Nephron progenitor cell (in vitro differentiated cells): ENCODE measurements at regions not wholly inside any gene's neighbourhood (a gene's known extent, or its start where the extent isn't known, plus 50 kb on each side); places are given as distances from the start of the nearest gene placed in this dataset.

Source experiments
- DNase-seq: peaks from one replicate; pipeline ENCODE4 v3.0.0; 2021
- H3K27ac Mint-ChIP-seq: 2 replicates; pipeline ENCODE4 v1.8.0; 2021; ENCODE audit warnings: mild to moderate bottlenecking, moderate library complexity, mixed read lengths
- H3K27me3 Mint-ChIP-seq: 2 replicates; pipeline ENCODE4 v1.8.0; 2021; ENCODE audit warnings: mild to moderate bottlenecking, low read depth, mixed read lengths; ENCODE audit not compliant: poor library complexity
- H3K36me3 Mint-ChIP-seq: 2 replicates; pipeline ENCODE4 v1.8.0; 2021; ENCODE audit warnings: low read depth, mixed read lengths
- H3K4me1 Mint-ChIP-seq: 2 replicates; pipeline ENCODE4 v1.8.0; 2021; ENCODE audit warnings: mixed read lengths
- H3K4me3 Mint-ChIP-seq: 2 replicates; pipeline ENCODE4 v1.8.0; 2021; ENCODE audit warnings: mild to moderate bottlenecking, moderate library complexity, mixed read lengths
- H3K9me3 Mint-ChIP-seq: 2 replicates; pipeline ENCODE4 v1.8.0; 2021; ENCODE audit warnings: mild to moderate bottlenecking, moderate library complexity, mixed read lengths
- CTCF ChIP-seq: fragments of 200-600 bp; sonication (generic); IDR thresholded peaks from 2 replicates; pipeline ENCODE4 v1.5.0; 2021; ENCODE audit warnings: antibody characterized with exemption

GRCh38 chr4:188455062-188455752, 316.0 kb downstream of the TRIML1 start:
- Mint-ChIP-seq H3K36me3 (no peaks in the 10 kb centered on the region), H3K4me3 (no peak overlapping the region), H3K4me1 (no peaks in the 10 kb centered on the region), H3K9me3 (peaks cover 15% of the 10 kb centered on the region), H3K27ac (no peak overlapping the region), H3K27me3 (peaks cover 8% of the 10 kb centered on the region)
- TF ChIP-seq CTCF, result no peak
- DNase-seq, result no peak

DNA sequence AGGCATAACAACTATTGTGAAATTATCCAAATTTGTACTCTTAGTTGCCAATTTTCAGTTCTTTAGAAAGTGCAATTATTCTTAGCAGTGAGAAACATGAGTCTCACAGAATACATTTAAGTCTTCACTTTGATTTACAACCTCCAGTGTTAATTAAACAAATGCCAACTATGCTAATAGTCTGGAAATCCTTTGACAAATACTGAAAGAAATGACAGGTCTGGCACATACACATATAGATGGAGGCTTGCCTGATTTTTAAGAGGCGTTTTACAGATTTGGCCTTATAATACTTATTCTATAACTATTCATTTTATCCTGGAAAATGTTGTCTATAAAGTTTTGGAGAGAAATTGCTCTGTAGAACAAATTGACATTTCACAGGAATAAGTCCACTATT, 320.1 kb downstream of the TRIML1 start:
- Mint-ChIP-seq H3K9me3 (peaks cover 38% of the 10 kb centered on the region), H3K27ac (no peak overlapping the region), H3K4me1 (no peaks in the 10 kb centered on the region), H3K4me3 (no peak overlapping the region), H3K36me3 (no peaks in the 10 kb centered on the region), H3K27me3 (peaks cover 8% of the 10 kb centered on the region)
- DNase-seq, result no peak
- TF ChIP-seq CTCF, result no peak

DNA sequence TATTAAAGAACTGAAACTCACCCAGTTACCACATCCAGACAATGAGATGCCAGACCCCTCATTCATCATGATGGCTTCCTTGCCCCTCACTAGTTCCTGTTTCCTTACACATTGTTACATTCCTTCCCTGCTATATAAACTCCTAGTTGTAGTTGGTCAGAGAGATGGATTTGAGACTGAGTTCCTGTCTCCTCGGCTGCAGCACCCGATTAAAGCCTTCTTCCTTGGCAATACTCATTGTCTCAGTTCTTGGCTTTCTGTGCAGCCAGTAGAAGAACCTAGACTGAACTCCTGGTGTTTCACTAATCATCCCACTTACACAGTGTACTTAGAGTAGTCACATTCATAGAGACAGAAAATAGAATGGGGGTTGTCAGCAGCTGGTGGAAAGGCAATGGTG, 324.7 kb downstream of the TRIML1 start:
- Mint-ChIP-seq H3K4me3 (no peak overlapping the region), H3K4me1 (no peaks in the 10 kb centered on the region), H3K27ac (no peak overlapping the region), H3K27me3 (no peaks in the 10 kb centered on the region), H3K36me3 (no peaks in the 10 kb centered on the region), H3K9me3 (peaks cover 33% of the 10 kb centered on the region)
- DNase-seq, result no peak
- TF ChIP-seq CTCF, result no peak

- TF ChIP-seq CTCF, result no peak
- no peaks in the 10 kb centered on the region for H3K4me1 Mint-ChIP-seq
- no peak overlapping the region for H3K4me3 Mint-ChIP-seq
- no peaks in the 10 kb centered on the region for H3K36me3 Mint-ChIP-seq
- H3K27me3 Mint-ChIP-seq, result no peaks in the 10 kb centered on the region
- H3K27ac Mint-ChIP-seq, result no peak overlapping the region
- H3K9me3 Mint-ChIP-seq, result peaks cover 24% of the 10 kb centered on the region
- DNase-seq, result no peak
Measured at GRCh38 chr4:188466001-188466400, 326.8 kb downstream of the TRIML1 start.

DNA sequence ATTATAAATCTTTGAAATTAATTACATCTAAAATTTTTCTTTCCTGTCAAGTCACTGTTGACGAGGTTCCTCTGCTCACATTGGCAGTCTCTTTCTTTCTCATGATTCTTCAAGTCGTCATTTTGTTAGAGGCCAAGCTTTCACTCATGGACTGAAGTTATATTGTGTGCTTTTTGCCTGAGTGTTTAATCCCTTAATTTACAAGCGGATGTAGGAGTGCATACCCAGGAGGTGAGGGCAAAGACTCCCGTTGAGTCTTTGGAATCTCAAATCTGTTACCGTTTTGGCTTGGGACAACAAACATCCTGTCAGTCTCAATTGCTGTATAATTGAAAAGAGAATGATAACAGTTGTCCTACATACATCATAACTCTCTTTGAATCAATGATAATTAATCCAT, 345.0 kb downstream of the TRIML1 start:
- no peak overlapping the region for H3K4me3 Mint-ChIP-seq
- H3K27ac Mint-ChIP-seq, result no peak overlapping the region
- H3K36me3 Mint-ChIP-seq, result no peaks in the 10 kb centered on the region
- no peaks in the 10 kb centered on the region for H3K4me1 Mint-ChIP-seq
- no peaks in the 10 kb centered on the region for H3K27me3 Mint-ChIP-seq
- no peak for TF ChIP-seq CTCF
- DNase-seq, result no peak
- peaks cover 8% of the 10 kb centered on the region for H3K9me3 Mint-ChIP-seq

- Mint-ChIP-seq H3K4me1 (no peaks in the 10 kb centered on the region), H3K9me3 (peaks cover 12% of the 10 kb centered on the region), H3K4me3 (no peak overlapping the region), H3K36me3 (no peaks in the 10 kb centered on the region), H3K27ac (no peak overlapping the region), H3K27me3 (peaks cover 5% of the 10 kb centered on the region)
- DNase-seq, result no peak
- TF ChIP-seq CTCF, result no peak
Measured at GRCh38 chr4:188485906-188486305, 346.7 kb downstream of the TRIML1 start.
